ENCODE measurements at regions not wholly inside any gene's neighbourhood (a gene's known extent, or its start where the extent isn't known, plus 50 kb on each side); places are given as distances from the start of the nearest gene placed in this dataset.

DNA sequence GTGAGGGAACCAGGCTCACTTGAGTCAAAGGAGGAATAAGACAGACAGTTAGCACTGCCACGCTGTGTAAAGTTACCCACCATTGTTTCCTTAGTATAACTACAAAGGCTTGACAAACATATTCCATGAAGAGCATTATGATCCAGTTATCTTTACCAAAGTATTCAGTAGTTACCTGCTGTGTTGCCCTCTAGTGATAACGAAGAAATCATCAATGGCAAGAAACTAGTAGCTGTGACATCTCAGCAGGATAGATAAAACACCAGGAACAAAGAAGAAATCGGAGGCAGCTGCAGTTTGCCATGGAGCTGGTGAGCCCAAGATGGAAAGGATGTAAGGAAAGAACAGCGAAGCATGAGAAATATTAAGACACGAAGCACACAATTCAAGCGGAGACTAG lies 215.3 kb upstream of the FSHR start:
- no peaks in the 10 kb centered on the region for H3K4me1 Mint-ChIP-seq (ENCODE audit: low read depth, unreplicated experiment)
- H3K4me3 Mint-ChIP-seq (ENCODE audit: unreplicated experiment): no peak overlapping the region
- TF ChIP-seq, protein P1, sequence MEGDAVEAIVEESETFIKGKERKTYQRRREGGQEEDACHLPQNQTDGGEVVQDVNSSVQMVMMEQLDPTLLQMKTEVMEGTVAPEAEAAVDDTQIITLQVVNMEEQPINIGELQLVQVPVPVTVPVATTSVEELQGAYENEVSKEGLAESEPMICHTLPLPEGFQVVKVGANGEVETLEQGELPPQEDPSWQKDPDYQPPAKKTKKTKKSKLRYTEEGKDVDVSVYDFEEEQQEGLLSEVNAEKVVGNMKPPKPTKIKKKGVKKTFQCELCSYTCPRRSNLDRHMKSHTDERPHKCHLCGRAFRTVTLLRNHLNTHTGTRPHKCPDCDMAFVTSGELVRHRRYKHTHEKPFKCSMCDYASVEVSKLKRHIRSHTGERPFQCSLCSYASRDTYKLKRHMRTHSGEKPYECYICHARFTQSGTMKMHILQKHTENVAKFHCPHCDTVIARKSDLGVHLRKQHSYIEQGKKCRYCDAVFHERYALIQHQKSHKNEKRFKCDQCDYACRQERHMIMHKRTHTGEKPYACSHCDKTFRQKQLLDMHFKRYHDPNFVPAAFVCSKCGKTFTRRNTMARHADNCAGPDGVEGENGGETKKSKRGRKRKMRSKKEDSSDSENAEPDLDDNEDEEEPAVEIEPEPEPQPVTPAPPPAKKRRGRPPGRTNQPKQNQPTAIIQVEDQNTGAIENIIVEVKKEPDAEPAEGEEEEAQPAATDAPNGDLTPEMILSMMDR (IDR thresholded peaks at IDR 0.05; ENCODE audit: insufficient read depth in 1 of 2, low read depth in 1 of 2, low read length in 1 of 2, severe bottlenecking in 1 of 2, unreplicated experiment in 1 of 2): no peak
- H3K27me3 ChIP-seq (replicated peaks; ENCODE audit: control insufficient read depth, insufficient read depth, low read length): no peaks in the 10 kb centered on the region
- H3K9me3 ChIP-seq: no peaks in the 10 kb centered on the region; the same call in 1 of the 2 replicates
- ChIA-PET POLR2A (no interaction called here), CTCF (no interaction called here)
- H3K27ac Mint-ChIP-seq (ENCODE audit: unreplicated experiment): no peak overlapping the region
- DNase-seq: no peak
- no peaks in the 10 kb centered on the region for H3K4me1 ChIP-seq
- no peaks in the 10 kb centered on the region for H3K36me3 Mint-ChIP-seq (ENCODE audit: insufficient read depth, unreplicated experiment)
- no TSS peak for BruUV-seq (replicated peaks)
- intact Hi-C loops (cut with micrococcal nuclease; ENCODE audit: unreplicated experiment): no loop called here
- H3K9me3 Mint-ChIP-seq (ENCODE audit: unreplicated experiment): no peaks in the 10 kb centered on the region
- no peak overlapping the region for H3K4me3 ChIP-seq (ENCODE audit: low read depth, low read length)
- H3K27me3 Mint-ChIP-seq (ENCODE audit: insufficient read depth, unreplicated experiment): no peaks in the 10 kb centered on the region
- H3K36me3 ChIP-seq (ENCODE audit: control insufficient read depth, insufficient read depth, low read length): no peaks in the 10 kb centered on the region

DNA sequence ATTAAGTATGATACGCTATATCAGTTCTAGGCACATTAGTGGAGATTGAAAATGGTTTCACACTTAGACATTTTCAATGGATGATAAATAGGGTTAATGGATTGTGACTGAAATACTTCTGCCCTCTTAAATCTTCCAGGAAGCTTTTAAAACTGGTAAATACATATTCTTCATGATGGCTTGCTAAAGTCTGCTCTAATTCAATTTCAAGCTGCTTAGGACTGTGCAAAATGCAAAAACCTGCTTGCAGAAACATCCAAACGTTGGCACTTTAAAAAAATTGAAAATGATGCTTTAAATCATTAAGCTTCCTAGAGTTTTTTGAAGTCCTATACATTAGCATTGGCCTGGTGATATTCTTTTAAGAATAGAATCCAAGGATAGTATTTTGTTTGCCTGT lies 214.8 kb upstream of the FSHR start:
- no peaks in the 10 kb centered on the region; the same call in 1 of the 2 replicates for H3K9me3 ChIP-seq
- TF ChIP-seq, protein P1 (IDR thresholded peaks at IDR 0.05; ENCODE audit: insufficient read depth in 1 of 2, low read depth in 1 of 2, low read length in 1 of 2, severe bottlenecking in 1 of 2, unreplicated experiment in 1 of 2): no peak
- no peaks in the 10 kb centered on the region for H3K36me3 Mint-ChIP-seq (ENCODE audit: insufficient read depth, unreplicated experiment)
- no peaks in the 10 kb centered on the region for H3K27me3 Mint-ChIP-seq (ENCODE audit: insufficient read depth, unreplicated experiment)
- no peaks in the 10 kb centered on the region for H3K27me3 ChIP-seq (replicated peaks; ENCODE audit: control insufficient read depth, insufficient read depth, low read length)
- POLR2A ChIA-PET: no interaction called here
- no peak overlapping the region for H3K4me3 Mint-ChIP-seq (ENCODE audit: unreplicated experiment)
- H3K9me3 Mint-ChIP-seq (ENCODE audit: unreplicated experiment): no peaks in the 10 kb centered on the region
- H3K4me3 ChIP-seq (ENCODE audit: low read depth, low read length): no peak overlapping the region
- no TSS peak for BruUV-seq (replicated peaks)
- H3K36me3 ChIP-seq (ENCODE audit: control insufficient read depth, insufficient read depth, low read length): no peaks in the 10 kb centered on the region
- no peak for DNase-seq
- intact Hi-C loops (cut with micrococcal nuclease; ENCODE audit: unreplicated experiment): no loop called here
- CTCF ChIA-PET: no interaction called here
- H3K4me1 ChIP-seq: no peaks in the 10 kb centered on the region
- no peaks in the 10 kb centered on the region for H3K4me1 Mint-ChIP-seq (ENCODE audit: low read depth, unreplicated experiment)
- no peak overlapping the region for H3K27ac Mint-ChIP-seq (ENCODE audit: unreplicated experiment)

DNA sequence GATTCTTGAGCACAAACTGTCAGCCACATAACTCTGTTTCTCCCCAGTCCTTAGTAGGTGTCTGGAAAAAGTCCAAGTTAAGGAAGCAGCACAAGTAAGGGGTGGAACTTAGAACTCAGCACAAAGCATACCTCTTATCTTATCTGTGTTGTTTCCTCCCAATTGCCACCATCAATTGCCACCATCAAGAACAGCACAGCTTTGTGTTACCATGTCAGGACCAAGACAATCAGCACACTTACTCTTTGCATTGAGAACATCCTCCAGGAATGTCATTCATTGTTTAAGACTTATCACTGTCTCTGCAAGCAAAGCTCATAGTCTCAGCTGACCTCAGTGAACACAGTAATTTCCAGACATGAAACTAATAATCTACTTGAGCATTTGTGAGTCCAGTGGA lies 212.7 kb upstream of the FSHR start:
- H3K9me3 Mint-ChIP-seq (ENCODE audit: unreplicated experiment): no peaks in the 10 kb centered on the region
- H3K27ac Mint-ChIP-seq (ENCODE audit: unreplicated experiment): no peak overlapping the region
- H3K4me1 Mint-ChIP-seq (ENCODE audit: low read depth, unreplicated experiment): no peaks in the 10 kb centered on the region
- no peak for DNase-seq
- H3K4me3 Mint-ChIP-seq (ENCODE audit: unreplicated experiment): no peak overlapping the region
- H3K9me3 ChIP-seq: no peaks in the 10 kb centered on the region; the same call in 1 of the 2 replicates
- ChIA-PET CTCF (no interaction called here), POLR2A (no interaction called here)
- intact Hi-C loops (cut with micrococcal nuclease; ENCODE audit: unreplicated experiment): no loop called here
- H3K27me3 Mint-ChIP-seq (ENCODE audit: insufficient read depth, unreplicated experiment): no peaks in the 10 kb centered on the region
- H3K4me3 ChIP-seq (ENCODE audit: low read depth, low read length): no peak overlapping the region
- no peaks in the 10 kb centered on the region for H3K27me3 ChIP-seq (replicated peaks; ENCODE audit: control insufficient read depth, insufficient read depth, low read length)
- H3K36me3 ChIP-seq (ENCODE audit: control insufficient read depth, insufficient read depth, low read length): no peaks in the 10 kb centered on the region
- H3K4me1 ChIP-seq: peaks cover 3% of the 10 kb centered on the region
- BruUV-seq (replicated peaks): no TSS peak
- TF ChIP-seq, protein P1 (IDR thresholded peaks at IDR 0.05; ENCODE audit: insufficient read depth in 1 of 2, low read depth in 1 of 2, low read length in 1 of 2, severe bottlenecking in 1 of 2, unreplicated experiment in 1 of 2): no peak
- H3K36me3 Mint-ChIP-seq (ENCODE audit: insufficient read depth, unreplicated experiment): no peaks in the 10 kb centered on the region
